ENCODE measurements at regions not wholly inside any gene's neighbourhood (a gene's known extent, or its start where the extent isn't known, plus 50 kb on each side); places are given as distances from the start of the nearest gene placed in this dataset.
"Not testable (repeated sequence)": the region's sequence is repeated elsewhere in the genome, so short reads cannot be mapped to it uniquely, and the experiment has no call there.

- DNase-seq: peak; percentile 40 to 84 (median 58)
Measured at GRCh38 chr5:42949348-42950115, 90.6 kb downstream of the ANXA2R start.

- DNase-seq: no peak
Measured at GRCh38 chr5:42948961-42949347, 91.2 kb downstream of the ANXA2R start.

GRCh38 chr5:42944989-42945388 is 95.1 kb downstream of the ANXA2R start:
- DNase-seq: no peak

- no peak for DNase-seq
Measured at GRCh38 chr5:42943931-42944631, 96.0 kb downstream of the ANXA2R start.

GRCh38 chr5:42940853-42941252 is 99.3 kb downstream of the ANXA2R start:
- no peak for DNase-seq

GRCh38 chr5:42932011-42932410 is 108.1 kb downstream of the ANXA2R start:
- DNase-seq: not testable (repeated sequence)

DNA sequence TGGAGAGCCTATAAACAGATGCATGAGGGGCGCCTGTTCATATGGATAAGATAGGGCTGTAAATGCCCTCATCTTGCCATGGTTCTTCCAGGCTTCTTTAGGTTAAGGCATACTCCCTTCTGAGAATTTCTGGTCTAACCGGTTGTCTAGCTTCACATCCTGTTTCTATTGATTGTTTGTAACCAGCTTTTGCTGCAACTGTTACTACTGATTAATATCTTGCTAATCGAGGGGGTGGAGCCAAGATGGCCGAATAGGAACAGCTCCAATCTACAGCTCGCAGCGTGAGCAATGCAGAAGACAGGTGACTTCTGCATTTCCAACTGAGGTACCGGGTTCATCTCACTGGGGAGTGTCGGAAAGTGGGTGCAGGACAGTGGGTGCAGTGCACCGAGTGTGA is 108.7 kb downstream of the ANXA2R start:
- DNase-seq: not testable (repeated sequence)

DNA sequence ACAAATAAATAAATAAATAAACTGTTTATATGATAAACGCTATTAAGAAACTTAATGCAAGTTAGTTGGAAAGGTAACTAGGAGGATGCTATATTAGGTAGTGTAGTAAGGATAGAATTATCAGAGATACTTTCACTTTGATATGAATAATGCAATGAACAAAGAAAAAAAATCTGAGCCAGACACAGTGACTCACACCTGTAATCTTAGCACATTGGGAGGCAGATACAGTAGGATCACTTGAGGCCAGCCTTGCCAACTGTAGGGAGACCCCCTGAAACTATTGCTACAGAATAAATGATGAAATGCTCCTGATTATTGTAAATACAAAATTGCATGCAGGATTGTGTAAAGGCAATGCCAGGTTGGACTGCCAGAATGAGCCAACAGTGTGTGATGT is 109.2 kb downstream of the ANXA2R start:
- DNase-seq: no peak

DNA sequence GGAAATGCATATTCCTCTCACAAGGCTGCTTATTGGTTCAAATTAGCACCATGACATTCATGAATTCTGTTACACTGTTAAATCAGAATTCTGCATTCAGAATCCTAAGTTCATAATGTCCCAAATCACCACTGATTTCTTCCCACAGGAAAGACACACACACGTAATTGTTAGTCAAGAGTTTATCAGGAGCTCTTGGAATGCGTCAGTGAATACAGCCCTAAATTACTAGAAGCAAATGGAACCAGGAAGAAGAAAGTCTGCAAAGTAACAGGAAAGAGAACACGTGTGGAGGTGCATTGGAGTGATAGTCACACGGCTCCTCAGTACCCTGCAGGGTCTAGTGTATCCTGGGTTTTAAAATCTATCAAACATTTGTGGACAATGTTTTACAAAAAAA is 110.2 kb downstream of the ANXA2R start:
- no peak for DNase-seq

DNA sequence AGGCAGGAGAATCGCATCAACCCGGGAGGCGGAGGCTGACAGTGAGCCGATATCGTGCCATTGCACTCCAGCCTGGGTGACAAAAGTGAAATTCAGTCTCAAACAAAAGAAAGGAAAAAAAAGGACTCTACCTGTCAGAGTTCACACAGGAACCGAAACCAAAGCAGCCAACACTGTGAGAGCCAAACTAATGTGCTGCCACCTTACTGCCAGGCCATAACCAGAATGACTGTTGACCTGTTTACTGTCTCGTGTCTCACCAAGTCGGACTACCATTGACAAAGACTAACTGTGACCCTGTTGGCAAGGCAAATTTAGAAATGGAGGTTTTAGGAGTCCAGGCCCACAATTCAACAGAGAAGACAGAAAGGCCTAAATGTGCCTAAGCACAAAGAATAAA is 112.4 kb downstream of the ANXA2R start:
- DNase-seq: no peak

GRCh38 chr5:42924686-42925085 is 113.0 kb upstream of the SELENOP start:
- DNase-seq: no peak

DNA sequence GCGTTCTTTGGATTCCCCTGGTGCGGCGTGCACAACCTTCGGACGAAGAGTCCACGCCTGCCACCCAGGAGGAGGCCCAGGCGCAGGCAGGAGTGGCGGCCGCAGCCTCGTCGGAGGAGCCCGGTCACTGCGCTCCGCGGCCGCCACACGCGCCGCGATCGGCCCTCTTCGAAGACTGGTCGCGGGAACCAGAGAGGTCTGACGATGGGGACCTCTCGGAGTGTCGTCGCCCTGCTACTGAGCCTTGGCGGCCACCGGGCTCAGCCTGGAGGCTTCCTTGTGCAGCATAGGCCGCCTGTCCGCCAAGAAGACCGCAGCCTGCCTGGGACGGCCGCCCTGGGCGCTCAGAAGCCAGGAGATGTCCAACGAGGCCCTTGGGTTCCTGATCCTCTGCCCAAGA is 112.5 kb upstream of the SELENOP start:
- no peak for DNase-seq

DNA sequence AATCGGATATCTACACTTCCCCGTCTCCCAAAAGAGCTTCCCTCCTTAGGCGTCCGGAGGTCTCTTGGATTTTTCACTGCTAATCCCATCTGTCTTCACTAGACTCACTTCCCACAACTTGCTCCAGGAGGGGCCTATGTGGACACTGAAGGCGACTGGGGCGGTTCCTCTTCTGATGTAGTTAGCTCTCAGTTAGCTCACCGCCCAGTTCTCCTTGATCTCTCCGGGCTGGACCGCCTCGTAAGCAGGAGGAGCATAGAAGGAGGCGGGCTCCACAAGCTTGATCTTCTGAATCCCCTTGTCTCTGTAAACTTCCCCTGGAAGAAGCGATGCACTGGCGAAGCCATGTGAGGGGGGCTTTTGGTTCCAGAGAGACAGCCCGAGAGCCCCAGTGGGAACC is 112.0 kb upstream of the SELENOP start:
- no peak for DNase-seq

GRCh38 chr5:42919600-42919999 is 107.9 kb upstream of the SELENOP start:
- DNase-seq: no peak

DNA sequence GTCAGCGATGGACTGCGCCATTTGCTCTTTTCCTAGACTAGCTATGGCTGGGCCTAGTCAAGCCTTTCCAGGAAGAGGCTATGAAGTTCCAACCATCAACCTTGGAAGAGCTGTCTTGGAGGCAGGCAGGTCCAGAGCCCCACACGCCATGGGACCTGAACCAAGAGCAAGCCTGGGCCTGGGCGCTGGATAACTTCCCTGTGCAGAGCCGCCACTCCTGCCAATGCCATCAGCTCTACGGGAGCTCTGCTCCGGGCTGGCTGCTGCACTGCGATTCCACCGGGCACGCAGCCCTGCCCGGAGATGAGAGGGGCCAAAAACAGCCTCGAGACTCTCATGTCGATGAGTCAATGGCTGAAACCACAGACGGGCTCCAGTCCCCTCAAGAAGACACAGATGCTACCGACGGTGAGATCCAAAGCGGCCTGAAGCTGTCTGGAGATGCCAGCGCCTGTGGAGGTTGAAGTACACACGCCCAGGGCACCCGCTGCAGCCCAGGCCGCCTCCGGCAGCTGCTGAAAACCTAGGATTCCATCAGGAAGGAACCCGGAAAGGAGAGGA is 103.7 kb upstream of the SELENOP start:
- DNase-seq: no peak

DNA sequence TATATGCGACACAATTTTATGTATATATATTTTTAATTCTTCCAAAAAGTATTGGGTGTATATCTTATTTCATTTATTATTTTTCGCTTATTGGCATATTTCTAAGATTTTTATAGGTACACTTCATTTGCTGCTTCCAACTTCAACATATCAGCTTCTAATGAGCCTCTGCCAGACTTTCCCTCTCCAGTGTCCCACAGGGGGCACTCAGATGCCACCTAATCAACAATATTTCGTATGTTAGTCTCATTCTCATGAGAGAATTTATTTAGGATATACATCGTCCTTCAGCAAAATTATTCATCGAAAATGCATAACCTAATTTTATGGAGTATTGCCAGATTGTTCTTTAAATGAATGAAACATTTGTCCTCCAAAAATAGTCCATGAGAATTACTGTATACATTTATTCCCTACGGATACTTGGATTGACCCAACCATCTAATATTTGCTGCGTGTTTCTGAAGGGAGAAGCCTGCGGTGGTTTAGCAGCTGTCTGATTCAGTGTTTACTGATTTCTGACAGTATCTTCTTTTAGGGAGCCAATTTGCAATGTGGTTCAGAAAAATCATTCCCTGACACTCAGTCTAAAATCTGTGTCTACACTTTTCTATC is 100.6 kb upstream of the SELENOP start:
- DNase-seq: peak in 4 of 5 donors; percentile 21 to 38 (median 34)

DNA sequence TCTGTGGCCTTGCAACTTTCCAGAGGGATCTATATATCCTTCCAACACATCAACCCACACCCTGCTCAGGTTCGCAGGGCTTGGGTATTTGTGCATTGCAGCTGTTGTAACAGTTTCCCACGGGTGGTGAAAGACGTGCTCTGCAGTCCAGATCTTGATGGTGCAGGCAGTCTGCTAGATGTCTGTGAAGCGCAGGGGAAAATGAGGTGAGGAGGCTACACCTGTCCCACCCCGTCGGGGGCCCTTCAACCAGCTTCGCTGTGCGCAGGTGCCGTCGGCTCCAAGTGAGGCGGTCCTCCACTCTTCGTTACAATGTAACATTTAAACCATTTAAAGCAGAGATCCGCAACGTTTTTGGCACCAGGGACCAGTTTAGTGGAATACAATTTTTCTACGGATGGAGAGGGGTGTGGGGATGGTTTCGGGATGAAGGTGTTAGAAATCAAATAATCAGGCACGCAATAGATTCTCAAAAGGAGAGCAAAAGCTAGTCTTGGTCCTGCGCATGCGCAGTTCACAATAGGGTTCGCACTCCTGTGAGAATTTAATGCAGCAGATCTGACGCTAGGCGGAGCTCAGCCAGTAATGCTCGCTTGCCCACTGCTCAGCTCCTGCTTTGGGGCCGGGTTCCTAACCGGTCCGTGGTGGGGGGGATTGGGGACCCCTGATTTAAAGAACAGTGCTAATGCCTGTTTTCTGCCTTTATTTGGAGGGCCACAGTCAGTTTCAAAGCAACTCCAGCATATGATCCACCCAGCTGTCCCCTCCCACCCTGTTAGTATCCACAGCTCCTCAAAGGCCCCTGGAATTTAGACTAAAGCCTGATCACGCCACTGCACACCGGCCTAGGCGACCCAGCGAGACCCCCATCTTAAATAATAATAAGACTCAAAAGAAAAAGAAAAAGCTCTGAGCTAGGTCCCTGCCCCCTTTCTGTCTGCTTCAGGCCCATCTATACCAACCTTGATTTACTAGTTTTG is 97.1 kb upstream of the SELENOP start:
- DNase-seq: peak; percentile 79 to 90 (median 85)

- no peak for DNase-seq
Measured at GRCh38 chr5:42908086-42908485, 96.4 kb upstream of the SELENOP start.

- no peak for DNase-seq
Measured at GRCh38 chr5:42905827-42906226, 94.1 kb upstream of the SELENOP start.

GRCh38 chr5:42900734-42901133 is 89.0 kb upstream of the SELENOP start:
- no peak for DNase-seq

- no peak for DNase-seq
Measured at GRCh38 chr5:42898760-42899159, 87.1 kb upstream of the SELENOP start.

GRCh38 chr5:42896523-42896922 is 84.8 kb upstream of the SELENOP start:
- no peak for DNase-seq
